SK-N-SH (cell line): ENCODE measurements at regions not wholly inside any gene's neighbourhood (a gene's known extent, or its start where the extent isn't known, plus 50 kb on each side); places are given as distances from the start of the nearest gene placed in this dataset.
A peak's percentile ranks its signal among the peaks of the same experiment; 100 is the strongest.

ENCODE experiments used
- CTCF ChIA-PET: fragments of 300-600, 350-600 bp; formaldehyde crosslinking; extraction: SDS; loops from one replicate; lab custom pipeline; 2021; lab: Yijun Ruan, JAX
- POLR2A ChIA-PET: fragments of 350-600 bp; sonication (Branson Sonifier 250); formaldehyde crosslinking; extraction: SDS; loops from one replicate; lab custom pipeline; 2020; ENCODE audit warnings: antibody characterized with exemption, inconsistent platforms; lab: Yijun Ruan, JAX
- DNase-seq: peaks from one replicate; pipeline ENCODE4 v3.0.0; 2012
- H2AFZ ChIP-seq: fragments of 200-600 bp; sonication (generic); 2 replicates; pipeline ENCODE4 v1.8.1; 2016; ENCODE audit warnings: antibody characterized with exemption, mild to moderate bottlenecking, low read depth
- H3F3A ChIP-seq: fragments of 200-600 bp; sonication (generic); replicated peaks from 2 replicates; pipeline ENCODE3; 2016; ENCODE audit warnings: antibody characterized with exemption, mild to moderate bottlenecking; ENCODE audit not compliant: insufficient read depth
- H3K27ac ChIP-seq, 2 experiments: fragments of 200-500 bp in 1 of 2; fragments of 200-600 bp in 1 of 2; sonication (Bioruptor generic) in 1 of 2; sonication (generic), shearing (Covaris generic) in 1 of 2; 2 replicates each; pipeline versions ENCODE4 v1.5.1 to v1.6.1; 2014 to 2016; ENCODE audit warnings: low read depth in 2 of 2, inconsistent platforms in 1 of 2, low read length in 1 of 2, mild to moderate bottlenecking in 1 of 2, mixed read lengths in 1 of 2
- H3K27me3 ChIP-seq: fragments of 200-600 bp; sonication (generic), shearing (Covaris generic); 2 replicates; pipeline ENCODE4 v1.6.1; 2016; ENCODE audit warnings: mixed run types; ENCODE audit not compliant: insufficient read depth
- H3K36me3 ChIP-seq, 2 experiments: fragments of 200-500 bp in 1 of 2; fragments of 200-600 bp in 1 of 2; sonication (Bioruptor generic) in 1 of 2; sonication (generic) in 1 of 2; replicated peaks in 1 of 2; 2 replicates each; pipeline versions ENCODE3 to v1.5.1; 2014 to 2016; ENCODE audit warnings: low read length in 1 of 2, mild to moderate bottlenecking in 1 of 2; ENCODE audit not compliant: insufficient read depth in 2 of 2, control insufficient read depth in 1 of 2
- H3K4me1 ChIP-seq, 2 experiments: fragments of 200-500 bp in 1 of 2; fragments of 200-600 bp in 1 of 2; sonication (Bioruptor generic) in 1 of 2; sonication (generic), shearing (Covaris generic) in 1 of 2; 2 replicates each; pipeline versions ENCODE4 v1.5.1 to v1.6.1; 2014 to 2016; ENCODE audit warnings: low read depth in 1 of 2, low read length in 1 of 2, mixed run types in 1 of 2; ENCODE audit not compliant: insufficient read depth in 2 of 2, control insufficient read depth in 1 of 2
- H3K4me2 ChIP-seq: fragments of 200-600 bp; sonication (generic), shearing (Covaris generic); 2 replicates; pipeline ENCODE4 v1.6.1; 2017; ENCODE audit warnings: mixed run types
- H3K4me3 ChIP-seq, 2 experiments: fragments of 200-500 bp in 1 of 2; fragments of 200-600 bp in 1 of 2; sonication (Bioruptor generic) in 1 of 2; sonication (generic), shearing (Covaris generic) in 1 of 2; 2 replicates each; pipeline versions ENCODE4 v1.5.1 to v1.8.1; 2014 to 2016; ENCODE audit warnings: low read depth in 2 of 2, inconsistent platforms in 1 of 2, low read length in 1 of 2, mild to moderate bottlenecking in 1 of 2, mixed read lengths in 1 of 2, moderate library complexity in 1 of 2
- H3K79me2 ChIP-seq: fragments of 200-600 bp; sonication (generic); 2 replicates; pipeline ENCODE4 v1.8.1; 2017; ENCODE audit warnings: mild to moderate bottlenecking; ENCODE audit not compliant: insufficient read depth
- H3K9ac ChIP-seq: fragments of 200-600 bp; sonication (generic); 2 replicates; pipeline ENCODE4 v1.6.1; 2017; ENCODE audit warnings: mixed run types
- H3K9me2 ChIP-seq: fragments of 200-600 bp; sonication (generic); 2 replicates; pipeline ENCODE4 v1.6.1; 2017; ENCODE audit warnings: mixed run types
- H3K9me3 ChIP-seq: fragments of 200-600 bp; sonication (generic); 2 replicates; pipeline ENCODE4 v1.6.1; 2017; ENCODE audit warnings: mixed run types, mild to moderate bottlenecking, moderate library complexity
- H4K20me1 ChIP-seq: fragments of 200-600 bp; sonication (generic); 2 replicates; pipeline ENCODE4 v1.6.1; 2017; ENCODE audit warnings: mild to moderate bottlenecking, mixed run types; ENCODE audit not compliant: insufficient read depth
- EP300 ChIP-seq, 2 experiments: IDR thresholded peaks; 2 replicates each; pipeline versions ENCODE4 v1.4.0 to v1.6.1; 2012; ENCODE audit warnings: borderline replicate concordance in 1 of 2, low read depth in 1 of 2, low read length in 1 of 2
- FOSL2 ChIP-seq: IDR thresholded peaks from 2 replicates; pipeline ENCODE4 v1.4.0; 2012; ENCODE audit warnings: low read depth, mild to moderate bottlenecking, moderate library complexity, borderline replicate concordance
- GABPA ChIP-seq: IDR thresholded peaks from 2 replicates; pipeline ENCODE4 v1.4.0; 2012; ENCODE audit warnings: low read depth, mild to moderate bottlenecking
- GATA2 ChIP-seq: sonication (generic); formaldehyde crosslinking; IDR thresholded peaks from 2 replicates; pipeline ENCODE4 v1.5.0; 2020; ENCODE audit warnings: mild to moderate bottlenecking, missing genetic modification reagents
- JUND ChIP-seq: IDR thresholded peaks from 2 replicates; pipeline ENCODE4 v1.4.0; 2012
- MXI1 ChIP-seq: IDR thresholded peaks from 2 replicates; pipeline ENCODE4 v1.6.1; 2012; ENCODE audit warnings: mild to moderate bottlenecking, low read depth, low read length, improper control_type of control experiment
- NRF1 ChIP-seq: IDR thresholded peaks from 2 replicates; pipeline ENCODE4 v1.6.1; 2012; ENCODE audit warnings: low read depth, mild to moderate bottlenecking, low read length
- POLR2AphosphoS5 ChIP-seq: IDR thresholded peaks from 2 replicates; pipeline ENCODE4 v1.6.1; 2012; ENCODE audit warnings: low read depth, low read length
- SIN3A ChIP-seq: IDR thresholded peaks from 2 replicates; pipeline ENCODE4 v1.6.1; 2012; ENCODE audit warnings: low read depth, mild to moderate bottlenecking, low read length, moderate library complexity, borderline replicate concordance
- TAF1 ChIP-seq: IDR thresholded peaks from 2 replicates; pipeline ENCODE4 v1.6.1; 2012; ENCODE audit warnings: low read depth, mild to moderate bottlenecking, low read length, moderate library complexity, borderline replicate concordance
- TCF12 ChIP-seq: IDR thresholded peaks from 2 replicates; pipeline ENCODE4 v1.4.0; 2012
- YY1 ChIP-seq: IDR thresholded peaks from 2 replicates; pipeline ENCODE4 v1.4.0; 2012; ENCODE audit warnings: low read depth, mild to moderate bottlenecking
- WGBS: methylation state at CpG from one replicate; pipeline ENCODE4 v1.1.6; 2017; ENCODE audit warnings: low lambda C conversion rate; 5-methylcytosine and 5-hydroxymethylcytosine counted together
- TF ChIP-seq, protein P1 (sequence below): IDR thresholded peaks from 2 replicates; pipeline ENCODE4 v1.4.0; 2012; ENCODE audit warnings: low read depth, borderline replicate concordance
- TF ChIP-seq, protein P2 (sequence below): IDR thresholded peaks from 2 replicates; pipeline ENCODE4 v1.4.0; 2012; ENCODE audit warnings: low read depth, borderline replicate concordance
- TF ChIP-seq, protein P3 (sequence below): IDR thresholded peaks from 2 replicates; pipeline ENCODE4; 2012

DNA sequence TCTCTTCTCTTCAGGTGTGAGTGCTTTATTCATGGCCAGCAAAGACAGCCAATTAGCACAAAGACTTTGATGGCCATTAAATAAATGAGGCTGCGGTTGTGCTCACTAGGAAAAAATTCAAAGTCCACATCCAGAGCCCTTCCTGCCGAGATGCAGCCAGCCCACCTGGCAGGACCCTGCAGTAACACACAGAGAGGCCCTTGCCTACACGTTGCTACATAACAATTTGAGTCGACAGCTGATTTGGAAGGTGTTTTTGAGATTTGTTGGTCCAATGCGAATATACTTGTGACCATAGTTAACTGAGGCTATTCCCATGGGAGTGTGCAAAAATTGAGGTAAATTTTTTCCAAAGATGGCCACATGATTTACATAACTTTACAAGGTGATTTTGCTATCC, 605.4 kb upstream of the HTR1E start:
- Histone ChIP-seq H3K4me1 (peaks cover 0 to 7% of the 10 kb centered on the region in 2 experiments; a peak in 1 of 4 replicates), H3K27ac (peak overlapping the region in 1 of 2 experiments; percentile 79; a peak in 2 of 4 replicates), H3K9me2 (no peaks in the 10 kb centered on the region), H4K20me1 (no peaks in the 10 kb centered on the region), H3K36me3 (no peaks in the 10 kb centered on the region), H3K79me2 (no peaks in the 10 kb centered on the region), H3K4me3 (no peak overlapping the region), H3F3A (no peaks in the 10 kb centered on the region), H2AFZ (no peak overlapping the region), H3K4me2 (no peak overlapping the region), H3K27me3 (no peaks in the 10 kb centered on the region), H3K9ac (no peak overlapping the region), H3K9me3 (no peaks in the 10 kb centered on the region)
- POLR2A ChIA-PET: no interaction called here
- TF ChIP-seq FOSL2 (no peak), JUND (no peak)
- DNase-seq: no peak
- 17% methylated on average over 5 of the region's 5 CpGs for WGBS
- CTCF ChIA-PET: no interaction called here

DNA sequence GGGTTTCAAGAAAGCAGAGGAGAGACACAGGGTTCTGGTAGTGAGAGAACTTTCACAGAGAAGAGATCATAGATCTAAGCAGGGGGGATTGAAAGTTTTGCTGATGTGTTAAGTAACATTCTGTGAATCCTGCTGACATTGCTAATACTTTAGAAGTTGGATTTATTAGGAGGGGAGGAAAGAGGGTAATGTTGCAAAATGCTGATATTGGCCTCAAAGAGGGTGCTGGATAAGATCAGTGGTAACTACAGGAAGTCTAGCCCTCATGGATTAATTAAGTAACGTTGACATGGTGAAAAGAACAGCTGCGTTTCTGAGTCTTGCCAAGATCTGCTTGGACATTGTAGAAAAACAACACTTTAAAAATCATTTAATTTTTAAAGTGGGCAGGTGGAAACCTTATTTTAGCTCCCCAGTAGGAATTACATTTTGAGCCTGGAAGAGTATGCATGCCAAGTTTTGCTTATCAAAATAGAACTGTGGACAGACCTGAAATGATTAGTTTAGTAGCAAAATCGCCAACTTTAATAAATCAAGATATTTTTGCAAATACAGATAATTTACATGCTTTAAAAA, 606.0 kb upstream of the HTR1E start:
- ChIA-PET POLR2A (no interaction called here), CTCF (no interaction called here)
- no peaks in the 10 kb centered on the region for H4K20me1 ChIP-seq
- H2AFZ ChIP-seq: no peak overlapping the region
- no peaks in the 10 kb centered on the region for H3F3A ChIP-seq
- 5% methylated on average over 3 of the region's 3 CpGs for WGBS
- H3K79me2 ChIP-seq: no peaks in the 10 kb centered on the region
- H3K9ac ChIP-seq: no peak overlapping the region
- H3K4me3 ChIP-seq: no peak overlapping the region
- H3K4me1 ChIP-seq: peaks cover 0 to 7% of the 10 kb centered on the region in 2 experiments; a peak in 1 of 4 replicates
- DNase-seq: no peak
- no peaks in the 10 kb centered on the region for H3K9me2 ChIP-seq
- no peak overlapping the region for H3K4me2 ChIP-seq
- peak overlapping the region in 1 of 2 experiments; percentile 79; a peak in 2 of 4 replicates for H3K27ac ChIP-seq
- no peaks in the 10 kb centered on the region for H3K27me3 ChIP-seq
- H3K9me3 ChIP-seq: no peaks in the 10 kb centered on the region
- H3K36me3 ChIP-seq: no peaks in the 10 kb centered on the region
- TF ChIP-seq, protein P1, sequence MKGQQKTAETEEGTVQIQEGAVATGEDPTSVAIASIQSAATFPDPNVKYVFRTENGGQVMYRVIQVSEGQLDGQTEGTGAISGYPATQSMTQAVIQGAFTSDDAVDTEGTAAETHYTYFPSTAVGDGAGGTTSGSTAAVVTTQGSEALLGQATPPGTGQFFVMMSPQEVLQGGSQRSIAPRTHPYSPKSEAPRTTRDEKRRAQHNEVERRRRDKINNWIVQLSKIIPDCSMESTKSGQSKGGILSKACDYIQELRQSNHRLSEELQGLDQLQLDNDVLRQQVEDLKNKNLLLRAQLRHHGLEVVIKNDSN: no peak
- TF ChIP-seq TAF1: no peak
- peak in 1 of 2 experiments; percentile 33; a peak in 1 of 4 replicates for TF ChIP-seq EP300 (IDR thresholded peaks at IDR 0.05; ENCODE audit: borderline replicate concordance in 1 of 2, low read depth in 1 of 2, low read length in 1 of 2)
- TF ChIP-seq SIN3A: no peak
- TF ChIP-seq GATA2: 0 out of 2 replicates have a peak, but pooled peaks have one; percentile 20
- TF ChIP-seq POLR2AphosphoS5: no peak
- no peak for TF ChIP-seq NRF1
- TF ChIP-seq, protein P2, sequence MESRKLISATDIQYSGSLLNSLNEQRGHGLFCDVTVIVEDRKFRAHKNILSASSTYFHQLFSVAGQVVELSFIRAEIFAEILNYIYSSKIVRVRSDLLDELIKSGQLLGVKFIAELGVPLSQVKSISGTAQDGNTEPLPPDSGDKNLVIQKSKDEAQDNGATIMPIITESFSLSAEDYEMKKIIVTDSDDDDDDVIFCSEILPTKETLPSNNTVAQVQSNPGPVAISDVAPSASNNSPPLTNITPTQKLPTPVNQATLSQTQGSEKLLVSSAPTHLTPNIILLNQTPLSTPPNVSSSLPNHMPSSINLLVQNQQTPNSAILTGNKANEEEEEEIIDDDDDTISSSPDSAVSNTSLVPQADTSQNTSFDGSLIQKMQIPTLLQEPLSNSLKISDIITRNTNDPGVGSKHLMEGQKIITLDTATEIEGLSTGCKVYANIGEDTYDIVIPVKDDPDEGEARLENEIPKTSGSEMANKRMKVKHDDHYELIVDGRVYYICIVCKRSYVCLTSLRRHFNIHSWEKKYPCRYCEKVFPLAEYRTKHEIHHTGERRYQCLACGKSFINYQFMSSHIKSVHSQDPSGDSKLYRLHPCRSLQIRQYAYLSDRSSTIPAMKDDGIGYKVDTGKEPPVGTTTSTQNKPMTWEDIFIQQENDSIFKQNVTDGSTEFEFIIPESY: no peak
- TF ChIP-seq YY1: no peak
- no peak for TF ChIP-seq MXI1
- TF ChIP-seq, protein P3, sequence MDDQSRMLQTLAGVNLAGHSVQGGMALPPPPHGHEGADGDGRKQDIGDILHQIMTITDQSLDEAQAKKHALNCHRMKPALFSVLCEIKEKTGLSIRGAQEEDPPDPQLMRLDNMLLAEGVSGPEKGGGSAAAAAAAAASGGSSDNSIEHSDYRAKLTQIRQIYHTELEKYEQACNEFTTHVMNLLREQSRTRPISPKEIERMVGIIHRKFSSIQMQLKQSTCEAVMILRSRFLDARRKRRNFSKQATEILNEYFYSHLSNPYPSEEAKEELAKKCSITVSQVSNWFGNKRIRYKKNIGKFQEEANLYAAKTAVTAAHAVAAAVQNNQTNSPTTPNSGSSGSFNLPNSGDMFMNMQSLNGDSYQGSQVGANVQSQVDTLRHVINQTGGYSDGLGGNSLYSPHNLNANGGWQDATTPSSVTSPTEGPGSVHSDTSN: no peak
- no peak for TF ChIP-seq TCF12
- TF ChIP-seq GABPA: no peak
